ENCODE measurements at regions not wholly inside any gene's neighbourhood (a gene's known extent, or its start where the extent isn't known, plus 50 kb on each side); places are given as distances from the start of the nearest gene placed in this dataset.

DNA sequence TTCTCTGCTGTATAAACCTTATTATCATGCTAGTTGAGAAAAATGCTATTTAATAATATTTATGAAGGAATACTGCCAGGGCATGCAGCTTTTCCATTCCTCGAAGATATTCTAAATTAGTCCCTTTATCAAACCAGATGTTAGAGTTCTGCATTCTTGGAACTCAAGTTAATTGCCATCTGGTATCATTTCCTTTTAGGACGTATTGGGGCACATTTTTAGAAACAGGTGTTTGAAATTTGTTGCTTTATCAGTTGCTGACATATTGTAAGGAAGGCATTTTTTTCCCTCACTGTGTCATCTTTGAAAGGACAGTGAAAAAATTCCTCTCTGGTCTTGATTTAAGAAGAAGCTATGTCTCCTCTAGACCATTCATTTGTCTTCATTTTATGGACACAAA lies 471.2 kb upstream of the PRICKLE1 start:
- no peak for TF ChIP-seq EZH2 (IDR thresholded peaks at IDR 0.05; ENCODE audit: low read length)
- no peak for TF ChIP-seq CTCF (optimal IDR thresholded peaks at IDR 0.05 in 1 of 3, IDR thresholded peaks at IDR 0.05 in 1 of 3, conservative IDR thresholded peaks at IDR 0.05 in 1 of 3; ENCODE audit: extremely low read depth in 1 of 3, insufficient read depth in 2 of 3, low read length in 3 of 3)

All from keratinocyte (primary cell).